ENCODE measurements at regions not wholly inside any gene's neighbourhood (a gene's known extent, or its start where the extent isn't known, plus 50 kb on each side); places are given as distances from the start of the nearest gene placed in this dataset.

DNA sequence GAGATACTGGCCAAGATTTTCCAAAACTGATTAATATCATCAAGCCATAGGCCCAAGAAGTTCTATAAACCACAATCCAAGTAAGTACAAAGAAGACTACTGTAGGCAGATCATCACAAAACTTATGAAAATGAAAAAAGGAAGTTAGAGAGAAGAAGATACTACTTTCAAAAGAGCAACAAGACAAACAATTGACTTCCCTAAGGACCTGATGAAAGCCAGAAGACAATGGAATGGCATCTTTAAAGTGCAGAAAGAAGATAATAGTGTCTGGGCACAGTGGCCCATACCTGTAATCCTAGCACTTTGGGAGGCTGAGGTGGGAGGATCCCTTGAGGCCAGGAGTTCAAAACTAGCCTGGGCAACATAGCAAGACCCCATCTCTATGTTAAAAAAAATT lies 243.1 kb downstream of the PRDM2 start:
- no peak overlapping the region for H3K4me3 ChIP-seq (ENCODE audit: insufficient read depth, low read depth, low read length, poor library complexity, severe bottlenecking)
- no peaks in the 10 kb centered on the region for H3K4me1 ChIP-seq (ENCODE audit: control insufficient read depth, insufficient read depth, low read length, poor library complexity, severe bottlenecking)
- H3K27ac ChIP-seq (ENCODE audit: insufficient read depth, low read length, poor library complexity, severe bottlenecking) = no peak overlapping the region
- H3K27me3 ChIP-seq (replicated peaks; ENCODE audit: control insufficient read depth, insufficient read depth, low read length, poor library complexity, severe bottlenecking) = no peaks in the 10 kb centered on the region
- no peaks in the 10 kb centered on the region for H3K36me3 ChIP-seq (ENCODE audit: control insufficient read depth, insufficient read depth, low read length)
- DNase-seq = no peak
- no peaks in the 10 kb centered on the region for H3K9me3 ChIP-seq (ENCODE audit: control insufficient read depth, low read length)

DNA sequence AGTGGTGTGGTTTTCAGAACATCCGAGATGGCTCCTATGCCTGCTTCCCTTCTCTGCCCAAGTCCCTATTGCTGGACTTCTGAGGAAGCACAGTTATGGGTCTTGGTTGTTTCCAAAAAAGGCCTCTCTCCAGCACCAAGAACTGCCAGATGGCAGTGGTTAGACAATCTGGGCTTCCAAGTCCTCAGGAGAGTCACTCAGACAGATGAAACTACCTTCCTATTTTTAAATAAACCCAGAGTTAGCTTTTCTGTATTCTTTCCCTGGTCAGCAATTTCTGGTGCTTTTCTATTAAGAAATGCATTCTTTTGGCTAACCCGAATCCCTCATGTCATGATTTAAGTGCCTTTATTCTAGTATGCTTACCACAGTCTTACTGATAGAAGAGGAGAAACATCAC lies 245.9 kb downstream of the PRDM2 start:
- DNase-seq = no peak
- Histone ChIP-seq H3K4me3 (ENCODE audit: insufficient read depth, low read depth, low read length, poor library complexity, severe bottlenecking) (no peak overlapping the region), H3K4me1 (ENCODE audit: control insufficient read depth, insufficient read depth, low read length, poor library complexity, severe bottlenecking) (no peaks in the 10 kb centered on the region), H3K27ac (ENCODE audit: insufficient read depth, low read length, poor library complexity, severe bottlenecking) (no peak overlapping the region), H3K9me3 (ENCODE audit: control insufficient read depth, low read length) (no peaks in the 10 kb centered on the region), H3K27me3 (replicated peaks; ENCODE audit: control insufficient read depth, insufficient read depth, low read length, poor library complexity, severe bottlenecking) (no peaks in the 10 kb centered on the region), H3K36me3 (ENCODE audit: control insufficient read depth, insufficient read depth, low read length) (no peaks in the 10 kb centered on the region)

DNA sequence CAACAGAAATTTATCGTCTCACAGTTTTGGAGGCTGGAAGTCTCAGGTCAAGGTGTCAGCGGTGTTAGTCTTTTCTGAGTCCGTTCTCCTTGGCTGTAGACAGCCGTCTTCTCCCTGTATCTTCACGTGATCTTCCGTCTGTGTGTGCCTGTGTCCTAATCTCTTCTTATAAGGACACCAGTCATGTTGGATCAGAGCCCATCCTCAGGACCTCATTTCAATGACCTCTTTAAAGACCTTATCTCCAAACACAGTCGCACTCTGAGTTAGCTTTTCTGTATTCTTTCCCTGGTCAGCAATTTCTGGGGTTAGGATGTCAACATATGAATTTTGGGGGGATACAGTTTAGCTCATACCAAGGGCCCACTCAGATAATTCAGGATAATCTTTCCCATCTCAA lies 247.7 kb downstream of the PRDM2 start:
- Histone ChIP-seq H3K36me3 (ENCODE audit: control insufficient read depth, insufficient read depth, low read length) (no peaks in the 10 kb centered on the region), H3K27me3 (replicated peaks; ENCODE audit: control insufficient read depth, insufficient read depth, low read length, poor library complexity, severe bottlenecking) (no peaks in the 10 kb centered on the region), H3K9me3 (ENCODE audit: control insufficient read depth, low read length) (no peaks in the 10 kb centered on the region), H3K4me3 (ENCODE audit: insufficient read depth, low read depth, low read length, poor library complexity, severe bottlenecking) (no peak overlapping the region), H3K27ac (ENCODE audit: insufficient read depth, low read length, poor library complexity, severe bottlenecking) (no peak overlapping the region), H3K4me1 (ENCODE audit: control insufficient read depth, insufficient read depth, low read length, poor library complexity, severe bottlenecking) (no peaks in the 10 kb centered on the region)
- no peak for DNase-seq

DNA sequence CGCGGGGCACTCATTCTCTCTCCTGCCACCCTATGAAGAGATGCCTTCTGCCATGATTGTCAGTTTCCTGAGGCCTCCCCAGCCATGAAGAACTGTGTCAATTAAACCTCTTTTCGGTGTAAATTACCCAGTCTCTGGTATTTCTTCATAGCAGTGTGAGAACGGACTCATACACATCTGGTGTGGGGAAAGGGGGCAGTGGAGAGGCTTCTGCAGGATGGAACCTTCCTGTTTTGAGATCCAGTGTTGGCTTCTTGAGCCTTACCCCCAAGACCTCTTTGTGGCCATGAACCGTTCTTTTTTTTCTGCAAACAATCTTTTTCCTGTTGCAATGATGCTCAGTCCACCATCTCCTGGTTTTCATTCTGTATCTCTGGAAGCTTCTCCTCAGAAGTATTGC lies 248.4 kb downstream of the PRDM2 start:
- Histone ChIP-seq H3K4me3 (ENCODE audit: insufficient read depth, low read depth, low read length, poor library complexity, severe bottlenecking) (no peak overlapping the region), H3K27me3 (replicated peaks; ENCODE audit: control insufficient read depth, insufficient read depth, low read length, poor library complexity, severe bottlenecking) (no peaks in the 10 kb centered on the region), H3K36me3 (ENCODE audit: control insufficient read depth, insufficient read depth, low read length) (no peaks in the 10 kb centered on the region), H3K27ac (ENCODE audit: insufficient read depth, low read length, poor library complexity, severe bottlenecking) (no peak overlapping the region), H3K4me1 (ENCODE audit: control insufficient read depth, insufficient read depth, low read length, poor library complexity, severe bottlenecking) (no peaks in the 10 kb centered on the region), H3K9me3 (ENCODE audit: control insufficient read depth, low read length) (no peaks in the 10 kb centered on the region)
- no peak for DNase-seq

DNA sequence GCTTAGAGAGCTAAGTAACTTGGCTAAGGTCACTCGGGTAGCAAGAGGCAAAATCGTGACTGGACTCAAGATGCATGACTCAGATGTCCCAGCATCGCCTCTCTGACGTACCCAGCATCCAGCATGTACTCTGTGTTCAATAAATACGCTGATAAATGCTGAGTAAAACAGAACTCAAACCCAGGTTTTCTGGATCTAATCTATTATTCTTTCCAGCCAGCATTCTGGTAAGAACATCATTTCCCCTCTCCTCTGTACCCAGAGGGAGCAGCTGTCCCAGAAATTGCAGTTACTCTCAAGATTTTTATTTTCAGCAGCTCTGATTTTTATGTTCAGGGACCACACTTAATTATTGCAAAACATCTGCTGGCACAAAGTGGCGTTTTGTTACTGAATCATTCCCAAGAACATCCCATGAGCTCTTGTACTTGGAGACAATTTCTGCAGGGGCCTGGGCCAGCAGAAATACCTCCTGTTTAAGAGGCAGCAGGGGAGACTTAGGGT lies 249.0 kb downstream of the PRDM2 start:
- H3K27ac ChIP-seq (ENCODE audit: insufficient read depth, low read length, poor library complexity, severe bottlenecking) = no peak overlapping the region
- DNase-seq = no peak
- no peak overlapping the region for H3K4me3 ChIP-seq (ENCODE audit: insufficient read depth, low read depth, low read length, poor library complexity, severe bottlenecking)
- H3K4me1 ChIP-seq (ENCODE audit: control insufficient read depth, insufficient read depth, low read length, poor library complexity, severe bottlenecking) = no peaks in the 10 kb centered on the region
- H3K36me3 ChIP-seq (ENCODE audit: control insufficient read depth, insufficient read depth, low read length) = no peaks in the 10 kb centered on the region
- H3K9me3 ChIP-seq (ENCODE audit: control insufficient read depth, low read length) = no peaks in the 10 kb centered on the region
- H3K27me3 ChIP-seq (replicated peaks; ENCODE audit: control insufficient read depth, insufficient read depth, low read length, poor library complexity, severe bottlenecking) = no peaks in the 10 kb centered on the region

DNA sequence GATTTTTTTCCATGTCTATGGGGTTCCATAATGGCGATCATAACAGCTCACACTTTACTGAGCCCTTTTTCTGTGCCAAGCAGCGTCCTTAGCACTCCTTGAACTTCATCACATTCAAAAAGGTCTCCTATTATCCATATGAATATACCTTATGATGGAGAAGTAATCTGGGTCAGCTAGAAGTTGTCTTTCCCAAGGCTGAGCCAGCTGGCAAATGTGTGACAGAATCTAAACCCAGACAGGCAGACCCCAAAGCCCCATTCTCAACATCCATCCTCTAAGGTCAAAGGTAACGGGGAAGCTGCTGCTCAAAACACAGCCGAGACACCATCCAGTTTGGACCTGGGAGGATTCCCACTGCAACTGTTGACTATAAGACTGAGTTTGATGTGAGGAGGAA lies 249.6 kb downstream of the PRDM2 start:
- H3K4me3 ChIP-seq (ENCODE audit: insufficient read depth, low read depth, low read length, poor library complexity, severe bottlenecking) = no peak overlapping the region
- H3K27ac ChIP-seq (ENCODE audit: insufficient read depth, low read length, poor library complexity, severe bottlenecking) = no peak overlapping the region

DNA sequence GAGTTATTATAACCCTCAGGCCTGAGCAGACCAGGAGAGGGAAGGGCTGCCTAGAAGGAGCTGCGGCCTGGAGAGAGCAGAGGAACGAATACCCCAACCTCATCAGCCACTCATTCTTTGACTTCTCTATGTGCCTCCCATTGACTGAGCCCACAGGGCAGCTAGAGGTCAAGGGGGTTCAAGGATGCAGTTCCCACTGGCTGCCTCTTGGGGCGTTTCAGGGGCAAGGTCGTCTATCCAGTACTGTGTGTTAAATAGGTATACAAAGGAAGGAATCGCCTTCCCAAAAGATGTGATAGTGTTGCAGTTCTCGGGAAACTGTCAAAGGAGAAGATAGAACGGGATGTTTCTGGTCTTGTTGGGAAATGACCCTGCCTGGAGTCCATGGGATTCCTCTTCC lies 250.6 kb downstream of the PRDM2 start:
- H3K9me3 ChIP-seq (ENCODE audit: control insufficient read depth, low read length) = no peaks in the 10 kb centered on the region
- DNase-seq = no peak
- no peak overlapping the region for H3K27ac ChIP-seq (ENCODE audit: insufficient read depth, low read length, poor library complexity, severe bottlenecking)
- H3K36me3 ChIP-seq (ENCODE audit: control insufficient read depth, insufficient read depth, low read length) = no peaks in the 10 kb centered on the region
- no peak overlapping the region for H3K4me3 ChIP-seq (ENCODE audit: insufficient read depth, low read depth, low read length, poor library complexity, severe bottlenecking)
- H3K4me1 ChIP-seq (ENCODE audit: control insufficient read depth, insufficient read depth, low read length, poor library complexity, severe bottlenecking) = no peaks in the 10 kb centered on the region
- no peaks in the 10 kb centered on the region for H3K27me3 ChIP-seq (replicated peaks; ENCODE audit: control insufficient read depth, insufficient read depth, low read length, poor library complexity, severe bottlenecking)

More for the DNA sequence above, 249.6 kb downstream of the PRDM2 start:
- H3K27me3 ChIP-seq (replicated peaks; ENCODE audit: control insufficient read depth, insufficient read depth, low read length, poor library complexity, severe bottlenecking) = no peaks in the 10 kb centered on the region
- H3K36me3 ChIP-seq (ENCODE audit: control insufficient read depth, insufficient read depth, low read length) = no peaks in the 10 kb centered on the region
- DNase-seq = no peak
- H3K9me3 ChIP-seq (ENCODE audit: control insufficient read depth, low read length) = no peaks in the 10 kb centered on the region
- H3K4me1 ChIP-seq (ENCODE audit: control insufficient read depth, insufficient read depth, low read length, poor library complexity, severe bottlenecking) = no peaks in the 10 kb centered on the region

DNA sequence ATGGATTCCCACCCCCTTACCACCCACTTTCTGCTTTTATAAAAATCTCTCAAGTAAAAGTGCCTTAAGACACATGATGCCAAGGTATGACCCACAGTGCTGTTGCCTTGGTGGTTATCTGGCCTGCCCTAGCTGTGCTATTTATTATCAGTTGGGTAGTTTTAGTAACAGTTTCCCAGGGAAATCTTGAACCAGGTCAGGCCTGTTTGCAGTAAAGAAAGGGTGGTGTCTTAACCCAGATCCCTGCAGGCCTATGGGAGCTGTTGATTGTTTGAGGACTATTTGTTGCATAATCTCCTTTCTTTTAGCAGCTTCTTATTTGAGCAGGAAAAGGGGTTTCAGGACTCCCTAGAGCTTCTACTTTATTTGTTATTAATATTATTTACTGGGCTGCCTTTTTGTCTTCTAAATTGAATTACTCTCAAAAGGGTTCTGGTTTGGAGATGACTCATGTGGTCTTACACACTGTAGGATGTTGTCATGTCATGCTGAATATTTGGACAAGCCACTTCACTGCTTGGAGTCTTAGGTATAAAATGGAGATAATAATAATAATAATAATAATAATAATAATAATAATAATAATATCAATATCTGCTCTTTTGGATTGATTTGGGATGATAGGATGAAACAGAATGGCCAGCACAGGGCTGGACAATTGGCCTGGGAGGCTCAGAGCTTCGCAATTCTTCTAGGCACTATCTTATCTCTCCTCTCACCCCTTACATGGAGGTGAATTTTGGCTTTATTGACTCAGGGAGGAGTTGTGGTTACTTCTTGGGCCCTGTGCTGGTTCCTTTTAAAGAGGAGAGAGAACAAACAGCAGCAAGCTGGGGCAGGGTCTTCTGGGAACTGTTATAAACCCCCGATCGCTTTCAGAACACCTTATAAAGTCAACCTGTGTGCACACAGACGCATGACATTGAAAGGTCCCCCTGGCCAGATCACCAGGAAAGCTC lies 252.1 kb downstream of the PRDM2 start:
- Histone ChIP-seq H3K27me3 (replicated peaks; ENCODE audit: control insufficient read depth, insufficient read depth, low read length, poor library complexity, severe bottlenecking) (no peaks in the 10 kb centered on the region), H3K36me3 (ENCODE audit: control insufficient read depth, insufficient read depth, low read length) (no peaks in the 10 kb centered on the region), H3K4me3 (ENCODE audit: insufficient read depth, low read depth, low read length, poor library complexity, severe bottlenecking) (no peak overlapping the region), H3K9me3 (ENCODE audit: control insufficient read depth, low read length) (no peaks in the 10 kb centered on the region), H3K4me1 (ENCODE audit: control insufficient read depth, insufficient read depth, low read length, poor library complexity, severe bottlenecking) (no peaks in the 10 kb centered on the region), H3K27ac (ENCODE audit: insufficient read depth, low read length, poor library complexity, severe bottlenecking) (no peak overlapping the region)
- DNase-seq = no peak

DNA sequence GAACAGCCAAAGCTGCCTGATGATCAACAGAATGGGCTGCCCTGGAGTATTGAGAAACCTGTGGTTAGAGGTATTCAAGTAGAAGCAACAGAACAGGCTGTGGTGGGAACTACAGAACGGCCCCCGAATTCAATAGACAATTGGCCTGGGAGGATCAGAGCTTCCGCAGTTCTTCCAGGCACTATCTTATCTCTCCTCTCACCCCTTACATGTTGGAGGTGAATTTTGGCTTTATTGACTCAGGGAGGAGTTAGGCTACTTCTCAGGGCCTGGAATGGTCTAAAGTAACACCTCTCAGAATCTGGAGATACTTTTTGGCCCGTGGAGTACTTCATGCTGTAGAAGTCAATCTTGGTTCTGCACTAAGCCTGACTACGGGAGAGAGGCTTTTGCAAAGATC lies 253.0 kb downstream of the PRDM2 start:
- no peak overlapping the region for H3K4me3 ChIP-seq (ENCODE audit: insufficient read depth, low read depth, low read length, poor library complexity, severe bottlenecking)
- H3K36me3 ChIP-seq (ENCODE audit: control insufficient read depth, insufficient read depth, low read length) = no peaks in the 10 kb centered on the region
- no peak overlapping the region for H3K27ac ChIP-seq (ENCODE audit: insufficient read depth, low read length, poor library complexity, severe bottlenecking)
- H3K27me3 ChIP-seq (replicated peaks; ENCODE audit: control insufficient read depth, insufficient read depth, low read length, poor library complexity, severe bottlenecking) = no peaks in the 10 kb centered on the region
- H3K4me1 ChIP-seq (ENCODE audit: control insufficient read depth, insufficient read depth, low read length, poor library complexity, severe bottlenecking) = no peaks in the 10 kb centered on the region
- DNase-seq = no peak
- no peaks in the 10 kb centered on the region for H3K9me3 ChIP-seq (ENCODE audit: control insufficient read depth, low read length)

DNA sequence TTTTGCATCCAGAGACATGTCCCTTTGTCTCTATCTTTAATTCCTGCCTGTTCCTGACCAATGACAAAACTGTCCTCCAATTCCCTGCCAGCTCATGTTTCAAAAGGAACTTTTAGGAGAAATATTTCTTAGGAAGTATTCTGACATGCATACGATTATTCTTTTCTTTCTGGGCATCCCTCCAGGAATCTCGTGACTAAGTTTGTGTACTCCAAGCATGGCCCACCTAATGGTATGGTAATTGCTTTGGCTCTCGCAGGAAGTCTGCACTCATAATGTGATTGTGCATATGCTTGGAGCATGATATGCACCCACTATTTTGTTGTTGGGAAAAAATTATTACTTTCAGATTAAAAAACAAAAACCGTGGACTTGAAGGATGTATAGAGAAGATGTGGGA lies 256.4 kb downstream of the PRDM2 start:
- Histone ChIP-seq H3K4me1 (ENCODE audit: control insufficient read depth, insufficient read depth, low read length, poor library complexity, severe bottlenecking) (no peaks in the 10 kb centered on the region), H3K4me3 (ENCODE audit: insufficient read depth, low read depth, low read length, poor library complexity, severe bottlenecking) (no peak overlapping the region), H3K27ac (ENCODE audit: insufficient read depth, low read length, poor library complexity, severe bottlenecking) (no peak overlapping the region), H3K9me3 (ENCODE audit: control insufficient read depth, low read length) (no peaks in the 10 kb centered on the region), H3K36me3 (ENCODE audit: control insufficient read depth, insufficient read depth, low read length) (no peaks in the 10 kb centered on the region), H3K27me3 (replicated peaks; ENCODE audit: control insufficient read depth, insufficient read depth, low read length, poor library complexity, severe bottlenecking) (no peaks in the 10 kb centered on the region)
- DNase-seq = no peak
